BLaER1 treated with 17β-estradiol and CSF1 and Interleukin-3, amounts not matched to agents 10 nM and 100 nM (cell line): ENCODE measurements at regions not wholly inside any gene's neighbourhood (a gene's known extent, or its start where the extent isn't known, plus 50 kb on each side); places are given as distances from the start of the nearest gene placed in this dataset.

Experiments
- H3K27ac ChIP-seq, 11 experiments: shearing (Covaris generic); formaldehyde crosslinking; 2 replicates each; pipeline ENCODE4 v1.8.1; 2022
- H3K27me3 ChIP-seq, 11 experiments: shearing (Covaris generic); formaldehyde crosslinking; 2 replicates each; pipeline ENCODE4 v1.8.1; 2022
- H3K36me3 ChIP-seq, 11 experiments: shearing (Covaris generic); formaldehyde crosslinking; 2 replicates each; pipeline ENCODE4 v1.8.1; 2022
- H3K4me1 ChIP-seq, 10 experiments: shearing (Covaris generic); formaldehyde crosslinking; 2 replicates each; pipeline ENCODE4 v1.8.1; 2022
- H3K4me2 ChIP-seq, 11 experiments: shearing (Covaris generic); formaldehyde crosslinking; 2 replicates each; pipeline ENCODE4 v1.8.1; 2022
- H3K4me3 ChIP-seq, 10 experiments: shearing (Covaris generic); formaldehyde crosslinking; 2 replicates each; pipeline ENCODE4 v1.8.1; 2022
- H3K9ac ChIP-seq, 11 experiments: shearing (Covaris generic); formaldehyde crosslinking; 2 replicates each; pipeline ENCODE4 v1.8.1; 2022
- H3K9me3 ChIP-seq, 11 experiments: shearing (Covaris generic); formaldehyde crosslinking; replicated peaks in 1 of 11; 2 replicates each; pipeline ENCODE4 v1.8.1; 2022
- H4K20me1 ChIP-seq, 11 experiments: shearing (Covaris generic); formaldehyde crosslinking; 2 replicates each; pipeline ENCODE4 v1.8.1; 2022
- Cebpa-rat ChIP-seq, 11 experiments: shearing (Covaris generic); IDR thresholded peaks; 2 replicates each; pipeline ENCODE4 v1.8.1; 2022

DNA sequence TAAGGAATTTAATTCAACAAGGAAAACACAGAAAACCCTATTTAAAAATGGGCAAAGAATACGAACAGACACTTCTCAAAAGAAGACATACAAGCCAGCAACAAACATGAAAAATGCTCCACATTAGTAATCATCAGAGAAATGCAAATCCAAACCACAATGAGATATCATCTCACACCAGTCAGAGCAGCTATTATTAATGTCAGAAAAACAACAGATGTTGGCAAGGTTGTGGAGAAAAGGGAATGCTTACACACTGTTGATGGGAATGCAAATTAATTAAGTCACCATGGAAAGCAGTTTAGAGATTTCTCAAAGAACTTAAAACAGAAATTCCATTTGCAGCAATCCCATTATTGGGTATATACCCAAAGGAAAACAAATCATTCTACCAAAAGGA lies 55.2 kb downstream of the GCC1 start:
- Histone ChIP-seq H3K9me3 (peaks cover 0 to 14% (median 10%) of the 10 kb centered on the region in 11 experiments; a peak in 16 of 22 replicates), H3K4me1 (no peaks in the 10 kb centered on the region), H3K27ac (no peak overlapping the region), H3K4me3 (no peak overlapping the region), H3K27me3 (no peaks in the 10 kb centered on the region), H3K9ac (no peak overlapping the region), H4K20me1 (peaks cover 0 to 3% (median 0%) of the 10 kb centered on the region in 11 experiments; a peak in 1 of 22 replicates), H3K36me3 (no peaks in the 10 kb centered on the region), H3K4me2 (no peak overlapping the region)
- TF ChIP-seq Cebpa-rat (IDR thresholded peaks at IDR 0.05) = no peak

DNA sequence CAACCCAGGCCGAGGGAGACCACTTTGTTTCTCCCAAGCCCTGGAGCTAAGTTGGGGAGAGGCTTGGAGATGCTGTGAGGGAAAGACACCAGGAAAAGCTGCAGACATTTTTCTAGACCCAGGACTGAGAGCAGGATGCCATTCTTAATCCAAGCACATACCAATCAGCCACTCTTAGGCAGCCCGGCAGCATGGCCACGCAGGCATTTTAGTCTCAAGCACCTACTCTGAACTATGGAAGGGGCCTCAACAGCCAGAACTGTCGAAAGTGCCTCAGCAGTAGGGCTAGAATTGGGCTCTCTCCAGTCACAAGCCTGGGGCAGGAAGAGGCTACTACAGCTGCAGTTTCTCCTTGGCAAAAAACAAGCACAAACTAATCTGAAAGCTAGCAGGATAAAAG lies 57.8 kb downstream of the GCC1 start:
- H3K4me3 ChIP-seq = no peak overlapping the region
- no peaks in the 10 kb centered on the region for H3K4me1 ChIP-seq
- no peak overlapping the region for H3K9ac ChIP-seq
- no peaks in the 10 kb centered on the region for H3K27me3 ChIP-seq
- H3K4me2 ChIP-seq = no peak overlapping the region
- H3K27ac ChIP-seq = no peak overlapping the region
- H4K20me1 ChIP-seq = peaks cover 0 to 3% (median 0%) of the 10 kb centered on the region in 11 experiments; a peak in 1 of 22 replicates
- TF ChIP-seq Cebpa-rat (IDR thresholded peaks at IDR 0.05) = no peak
- no peaks in the 10 kb centered on the region for H3K36me3 ChIP-seq
- peaks cover 4 to 17% (median 15%) of the 10 kb centered on the region in 11 experiments; a peak in 18 of 22 replicates for H3K9me3 ChIP-seq

DNA sequence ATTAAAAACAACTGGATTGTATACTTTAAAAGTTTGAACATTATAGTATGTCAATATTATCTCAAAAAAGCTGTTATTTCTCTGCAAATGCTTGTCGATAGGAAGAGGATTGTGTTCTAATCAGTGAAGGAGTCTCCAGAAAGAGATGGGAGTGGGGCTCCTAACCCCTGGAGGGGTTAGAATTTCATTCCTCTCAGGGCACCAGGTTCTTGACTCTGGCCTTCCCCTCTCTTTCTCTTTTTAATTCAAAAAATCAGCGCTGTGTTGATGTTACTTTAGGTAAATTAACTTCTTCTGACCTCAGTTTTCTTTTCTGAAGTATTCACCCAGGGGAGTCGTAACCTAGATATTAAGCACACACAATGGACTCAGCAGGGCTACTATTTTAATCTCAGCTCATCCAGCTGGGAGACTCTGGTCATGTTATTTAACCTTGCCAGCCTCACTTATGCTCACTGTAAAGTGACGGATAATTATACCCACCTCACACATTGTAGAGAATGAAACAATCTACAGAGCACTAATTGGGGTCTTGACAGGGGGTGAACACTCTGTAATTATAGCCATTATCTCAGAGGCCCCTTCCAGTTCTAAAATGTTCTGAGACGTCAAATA lies 59.4 kb downstream of the GCC1 start:
- Histone ChIP-seq H3K27me3 (no peaks in the 10 kb centered on the region), H3K4me3 (no peak overlapping the region), H3K9me3 (peaks cover 13 to 30% (median 26%) of the 10 kb centered on the region in 11 experiments), H3K36me3 (no peaks in the 10 kb centered on the region), H3K4me2 (no peak overlapping the region), H3K9ac (no peak overlapping the region), H3K27ac (no peak overlapping the region), H3K4me1 (no peaks in the 10 kb centered on the region), H4K20me1 (peaks cover 0 to 3% (median 0%) of the 10 kb centered on the region in 11 experiments; a peak in 1 of 22 replicates)
- TF ChIP-seq Cebpa-rat (IDR thresholded peaks at IDR 0.05) = no peak

DNA sequence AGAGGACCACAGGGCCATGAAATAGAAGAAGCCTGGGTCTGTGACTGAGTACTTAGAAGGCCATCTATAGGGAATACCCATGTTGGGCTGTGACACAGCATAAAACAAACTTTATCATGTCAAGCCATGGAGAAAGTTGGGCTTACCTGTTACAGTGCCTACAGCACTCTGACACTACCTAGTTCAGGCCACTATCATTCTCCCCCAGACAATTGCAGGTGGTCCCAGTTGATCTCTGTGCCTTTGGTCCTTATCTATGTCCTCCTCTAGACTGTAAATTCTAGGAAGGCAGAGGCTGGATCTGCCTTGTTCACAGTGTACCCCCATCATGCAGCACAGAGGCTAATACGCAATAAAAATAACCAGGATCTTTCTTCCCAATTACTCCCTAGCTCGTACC lies 69.1 kb downstream of the GCC1 start:
- H3K27ac ChIP-seq = no peak overlapping the region
- no peak overlapping the region for H3K4me3 ChIP-seq
- H3K4me1 ChIP-seq = no peaks in the 10 kb centered on the region
- no peaks in the 10 kb centered on the region for H4K20me1 ChIP-seq
- no peak overlapping the region for H3K4me2 ChIP-seq
- TF ChIP-seq Cebpa-rat (IDR thresholded peaks at IDR 0.05) = no peak
- H3K9me3 ChIP-seq = peaks cover 3 to 5% (median 3%) of the 10 kb centered on the region in 11 experiments; a peak in 17 of 22 replicates
- no peaks in the 10 kb centered on the region for H3K36me3 ChIP-seq
- H3K27me3 ChIP-seq = no peaks in the 10 kb centered on the region
- no peak overlapping the region for H3K9ac ChIP-seq

DNA sequence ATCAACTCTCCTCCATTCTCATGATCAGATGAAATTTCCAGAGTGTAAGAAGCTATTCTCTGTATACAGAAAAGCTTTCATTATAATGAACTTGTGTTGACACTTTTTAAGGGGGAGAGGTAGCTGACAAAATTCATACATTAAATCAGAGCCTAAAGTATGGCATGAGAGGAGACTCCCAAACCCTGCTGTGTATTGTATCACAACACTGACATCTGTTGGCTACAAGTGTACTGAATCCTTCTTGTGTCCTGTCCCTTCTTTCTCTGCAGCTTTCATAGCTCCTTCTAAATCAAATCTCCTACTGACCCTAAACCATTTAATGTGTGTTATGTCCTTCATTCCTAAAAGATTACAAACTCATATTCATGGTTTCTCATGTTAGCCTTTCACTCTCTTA lies 70.9 kb downstream of the GCC1 start:
- H3K4me3 ChIP-seq = no peak overlapping the region
- H3K27me3 ChIP-seq = no peaks in the 10 kb centered on the region
- no peak overlapping the region for H3K9ac ChIP-seq
- no peaks in the 10 kb centered on the region for H3K4me1 ChIP-seq
- H3K27ac ChIP-seq = no peak overlapping the region
- no peak overlapping the region for H3K4me2 ChIP-seq
- H3K9me3 ChIP-seq = no peaks in the 10 kb centered on the region
- no peaks in the 10 kb centered on the region for H3K36me3 ChIP-seq
- TF ChIP-seq Cebpa-rat (IDR thresholded peaks at IDR 0.05) = no peak
- H4K20me1 ChIP-seq = no peaks in the 10 kb centered on the region

DNA sequence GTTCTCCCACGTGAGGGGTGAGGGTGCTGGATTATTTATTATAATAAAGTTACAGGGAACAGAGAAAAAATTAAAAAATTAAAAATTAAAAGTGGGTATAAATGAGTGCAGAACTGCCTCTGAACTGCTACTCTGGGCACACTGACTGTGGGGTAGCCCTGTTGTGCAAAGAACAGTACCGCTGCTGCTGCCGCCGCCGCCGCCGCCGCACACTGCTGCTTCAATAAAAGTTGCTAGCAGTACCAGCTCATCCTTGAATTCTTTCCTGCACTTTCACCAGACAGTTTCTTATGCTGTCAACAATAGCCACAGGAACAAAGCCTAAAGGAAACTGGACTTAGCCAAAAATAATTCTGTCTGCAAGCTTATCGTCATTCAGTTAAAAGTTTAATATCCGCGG lies 72.1 kb downstream of the GCC1 start:
- H3K4me1 ChIP-seq = no peaks in the 10 kb centered on the region
- TF ChIP-seq Cebpa-rat (IDR thresholded peaks at IDR 0.05) = no peak
- H4K20me1 ChIP-seq = no peaks in the 10 kb centered on the region
- H3K27me3 ChIP-seq = no peaks in the 10 kb centered on the region
- no peak overlapping the region for H3K9ac ChIP-seq
- no peaks in the 10 kb centered on the region for H3K36me3 ChIP-seq
- H3K4me3 ChIP-seq = no peak overlapping the region
- H3K4me2 ChIP-seq = no peak overlapping the region
- H3K9me3 ChIP-seq = no peaks in the 10 kb centered on the region
- H3K27ac ChIP-seq = no peak overlapping the region

DNA sequence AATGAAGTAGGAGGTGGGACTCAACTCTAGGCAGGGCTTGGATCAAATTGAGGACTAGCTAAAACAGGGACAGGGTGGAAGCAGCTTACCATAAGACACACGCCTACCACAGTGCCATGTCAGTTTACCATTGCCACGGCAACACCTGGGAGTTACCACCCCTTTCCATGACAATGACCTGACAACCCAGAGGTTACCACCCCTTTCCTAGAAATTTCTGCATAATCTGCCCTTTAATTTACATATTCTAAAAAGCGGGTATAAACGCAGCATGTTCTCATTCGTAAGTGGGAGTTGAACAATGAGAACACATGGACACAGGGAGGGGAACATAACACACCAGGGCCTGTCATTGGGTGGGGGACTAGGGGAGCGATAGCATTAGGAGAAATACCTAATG lies 72.7 kb downstream of the GCC1 start:
- H3K9ac ChIP-seq = no peak overlapping the region
- TF ChIP-seq Cebpa-rat (IDR thresholded peaks at IDR 0.05) = no peak
- H4K20me1 ChIP-seq = no peaks in the 10 kb centered on the region
- no peak overlapping the region for H3K27ac ChIP-seq
- H3K27me3 ChIP-seq = no peaks in the 10 kb centered on the region
- no peaks in the 10 kb centered on the region for H3K4me1 ChIP-seq
- H3K4me2 ChIP-seq = no peak overlapping the region
- no peaks in the 10 kb centered on the region for H3K36me3 ChIP-seq
- H3K4me3 ChIP-seq = no peak overlapping the region
- no peaks in the 10 kb centered on the region for H3K9me3 ChIP-seq

DNA sequence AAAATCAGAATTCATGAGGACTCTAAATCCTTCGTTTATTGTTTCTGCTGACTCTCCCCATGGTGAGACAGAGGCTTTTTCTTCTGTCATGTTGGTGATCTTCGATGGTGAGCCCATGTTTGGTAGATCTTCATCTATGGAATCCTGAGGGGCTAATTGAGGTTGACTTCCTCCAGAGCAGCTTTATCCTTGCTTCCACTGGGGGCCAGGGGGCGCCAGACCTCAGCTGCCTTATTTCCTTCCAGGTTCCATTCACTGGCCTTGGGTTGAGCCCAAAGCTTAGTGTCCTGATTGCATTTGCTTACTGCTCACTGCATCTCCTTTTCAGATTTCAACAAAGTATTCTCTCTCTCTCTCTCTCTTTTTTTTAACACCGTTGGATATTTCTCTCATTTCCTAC lies 80.7 kb downstream of the GCC1 start:
- no peaks in the 10 kb centered on the region for H4K20me1 ChIP-seq
- TF ChIP-seq Cebpa-rat (IDR thresholded peaks at IDR 0.05) = no peak
- H3K9ac ChIP-seq = no peak overlapping the region
- no peak overlapping the region for H3K27ac ChIP-seq
- peaks cover 0 to 6% (median 0%) of the 10 kb centered on the region in 11 experiments; a peak in 2 of 22 replicates for H3K9me3 ChIP-seq
- H3K4me1 ChIP-seq = peaks cover 0 to 10% (median 0%) of the 10 kb centered on the region in 10 experiments; a peak in 2 of 20 replicates
- no peaks in the 10 kb centered on the region for H3K27me3 ChIP-seq
- peak overlapping the region in 1 of 11 experiments; percentile 17; a peak in 1 of 22 replicates for H3K4me2 ChIP-seq
- H3K4me3 ChIP-seq = no peak overlapping the region
- no peaks in the 10 kb centered on the region for H3K36me3 ChIP-seq

DNA sequence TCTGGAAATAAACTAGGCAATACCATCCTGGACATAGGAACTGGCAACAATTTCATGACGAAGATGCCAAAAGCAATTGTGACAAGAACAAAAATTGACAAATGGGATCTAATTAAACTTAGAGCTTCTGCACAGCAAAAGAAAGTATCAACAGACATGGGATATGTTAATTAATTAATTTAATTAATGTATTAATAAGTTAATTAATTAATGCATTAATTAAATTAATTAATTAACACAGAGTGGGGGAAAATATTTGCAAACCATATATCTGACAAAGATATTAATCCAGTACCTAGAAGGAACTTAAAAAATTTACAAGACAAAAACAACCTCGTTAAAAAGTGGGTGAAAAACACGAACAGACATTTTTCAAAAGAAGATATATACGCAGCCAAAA lies 83.6 kb downstream of the GCC1 start:
- no peak for TF ChIP-seq Cebpa-rat (IDR thresholded peaks at IDR 0.05)
- Histone ChIP-seq H3K9me3 (peaks cover 0 to 6% (median 0%) of the 10 kb centered on the region in 11 experiments; a peak in 2 of 22 replicates), H4K20me1 (no peaks in the 10 kb centered on the region), H3K9ac (no peak overlapping the region), H3K4me1 (peaks cover 0 to 10% (median 0%) of the 10 kb centered on the region in 10 experiments; a peak in 2 of 20 replicates), H3K4me2 (no peak overlapping the region), H3K36me3 (no peaks in the 10 kb centered on the region), H3K27me3 (no peaks in the 10 kb centered on the region), H3K27ac (no peak overlapping the region), H3K4me3 (no peak overlapping the region)

DNA sequence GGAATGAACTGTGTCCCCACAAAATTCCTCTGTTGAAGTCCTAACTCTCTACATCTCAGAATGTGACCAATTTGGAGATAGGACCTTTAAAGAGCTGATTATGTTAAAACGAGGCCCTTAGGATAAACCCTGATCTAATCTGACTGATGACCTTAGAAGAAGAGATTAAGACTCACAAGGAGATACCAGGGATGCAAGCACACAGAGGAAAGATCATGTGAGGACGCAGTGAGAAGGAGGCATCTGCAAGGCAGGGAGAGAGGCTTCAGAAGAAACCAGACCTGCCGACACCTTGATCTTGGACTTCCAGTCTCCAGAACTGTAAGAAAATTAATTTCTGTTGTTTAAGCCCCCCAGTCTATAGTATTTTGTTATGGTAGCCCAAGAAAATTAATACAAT lies 94.9 kb upstream of the ZNF800 start:
- Histone ChIP-seq H3K4me1 (no peaks in the 10 kb centered on the region), H3K4me2 (no peak overlapping the region), H3K27ac (no peak overlapping the region), H3K4me3 (no peak overlapping the region), H3K36me3 (no peaks in the 10 kb centered on the region), H3K27me3 (no peaks in the 10 kb centered on the region), H4K20me1 (no peaks in the 10 kb centered on the region), H3K9me3 (peaks cover 0 to 6% (median 0%) of the 10 kb centered on the region in 11 experiments; a peak in 2 of 22 replicates), H3K9ac (no peak overlapping the region)
- no peak for TF ChIP-seq Cebpa-rat (IDR thresholded peaks at IDR 0.05)
